ENCODE measurements at regions not wholly inside any gene's neighbourhood (a gene's known extent, or its start where the extent isn't known, plus 50 kb on each side); places are given as distances from the start of the nearest gene placed in this dataset.

GRCh38 chr6:101226677-101227135 is 166.8 kb upstream of the GRIK2 start:
- peak; percentile 5 for DNase-seq

GRCh38 chr6:101230866-101231265 is 162.6 kb upstream of the GRIK2 start:
- no peak for DNase-seq

DNA sequence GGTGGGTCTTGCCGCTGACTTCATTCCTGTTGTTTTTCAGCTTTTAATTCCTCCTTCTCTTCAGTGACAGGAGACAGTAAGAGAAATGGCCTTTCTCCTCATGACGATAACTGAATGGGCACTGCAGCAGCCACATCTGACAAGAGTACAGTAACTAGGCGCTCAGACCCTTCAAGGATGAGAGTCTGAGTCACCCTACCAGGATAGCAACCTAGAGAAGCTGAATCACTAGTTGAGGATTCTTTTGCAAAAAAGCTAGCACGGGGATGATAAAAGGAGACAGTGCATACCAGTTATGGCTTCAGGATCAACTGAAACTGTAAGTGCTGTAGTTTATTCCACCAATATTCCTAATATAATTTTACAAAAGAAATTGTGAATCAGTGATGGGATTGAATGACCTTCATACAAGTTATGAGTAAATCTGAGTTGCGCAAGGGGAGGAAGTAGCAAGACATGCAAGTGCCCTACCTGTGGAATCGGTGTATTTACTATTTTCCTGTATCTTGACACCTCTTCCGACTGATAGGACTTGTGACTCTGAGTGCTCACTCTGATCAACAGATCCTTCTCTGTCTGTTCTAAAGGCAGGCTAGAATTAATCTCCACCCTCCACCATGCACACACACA is 161.8 kb upstream of the GRIK2 start:
- DNase-seq = no peak

GRCh38 chr6:101232961-101233360 is 160.5 kb upstream of the GRIK2 start:
- peak; percentile 25 for DNase-seq

GRCh38 chr6:101236709-101237108 is 156.8 kb upstream of the GRIK2 start:
- DNase-seq = no peak

GRCh38 chr6:101241442-101241841 is 152.1 kb upstream of the GRIK2 start:
- no peak for DNase-seq

DNA sequence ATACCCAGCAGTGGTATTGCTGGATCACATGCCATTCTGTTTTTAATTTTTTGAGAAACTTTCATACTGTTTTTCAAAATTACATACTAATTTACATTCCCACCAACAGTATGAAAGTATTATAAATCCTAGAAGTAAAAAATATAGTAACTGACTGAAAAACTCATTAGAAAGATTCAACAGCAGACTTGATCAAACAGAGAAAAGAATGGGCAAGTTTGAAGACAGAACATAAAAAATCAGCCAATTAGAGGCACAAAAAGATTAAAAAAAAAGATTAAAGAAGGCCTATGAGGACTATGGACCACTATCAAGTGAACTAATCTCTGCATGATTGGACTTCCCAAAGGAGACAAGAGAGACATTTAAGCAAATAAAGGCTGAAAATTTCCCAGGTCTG is 144.0 kb upstream of the GRIK2 start:
- DNase-seq = no peak

DNA sequence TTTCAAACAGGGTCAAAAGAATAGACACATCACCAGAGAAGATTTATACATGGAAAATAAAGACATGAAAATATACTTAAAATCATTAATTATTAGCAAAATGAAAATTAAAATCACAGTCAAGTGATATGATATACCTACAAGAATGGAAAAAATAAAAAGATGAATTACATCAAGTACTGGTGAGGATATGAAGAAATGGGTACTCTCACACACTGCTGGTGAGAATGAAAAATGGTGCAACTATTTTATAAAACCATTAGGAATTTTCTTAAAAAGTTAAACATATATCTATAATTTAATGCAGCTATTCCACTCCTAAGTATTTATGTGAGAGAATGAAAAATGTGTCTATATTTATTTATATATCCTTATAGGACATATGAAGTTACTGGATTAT is 136.3 kb upstream of the GRIK2 start:
- DNase-seq = no peak

DNA sequence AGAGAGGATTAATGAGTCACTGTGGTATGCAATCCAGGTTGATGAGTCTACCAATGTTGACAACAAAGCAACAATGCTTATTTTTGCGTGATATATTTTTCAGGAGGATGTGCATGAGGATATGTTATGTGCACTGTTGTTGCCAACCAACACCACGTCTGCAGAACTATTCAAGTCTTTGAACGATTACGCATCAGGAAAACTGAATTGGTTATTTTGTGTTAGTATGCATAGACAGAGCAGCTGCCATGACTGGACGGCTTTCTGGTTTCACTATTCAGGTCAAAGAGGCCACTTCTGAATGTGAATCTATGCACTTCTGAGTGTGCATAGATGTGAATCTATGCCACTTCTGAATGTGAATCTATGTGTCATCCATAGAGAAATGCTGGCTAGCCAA is 134.0 kb upstream of the GRIK2 start:
- no peak for DNase-seq

DNA sequence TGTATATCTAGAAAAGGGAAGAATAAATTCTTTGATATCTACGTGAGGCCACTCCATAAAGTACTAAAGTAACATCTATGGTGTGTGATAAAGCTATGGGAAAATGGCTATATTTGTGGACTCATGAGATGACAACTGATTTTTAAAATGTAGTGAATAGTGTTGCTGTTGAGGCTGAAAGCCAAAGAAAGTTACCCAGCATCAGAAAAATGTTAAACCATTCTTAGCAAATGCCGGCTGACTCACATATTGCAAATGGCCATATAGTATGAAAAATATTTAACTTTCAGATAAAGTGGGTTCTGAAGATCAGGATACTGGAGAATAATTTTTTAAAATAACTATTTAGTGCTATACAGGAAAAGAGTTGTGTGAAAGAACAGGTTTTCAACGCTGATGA is 129.9 kb upstream of the GRIK2 start:
- DNase-seq = no peak

DNA sequence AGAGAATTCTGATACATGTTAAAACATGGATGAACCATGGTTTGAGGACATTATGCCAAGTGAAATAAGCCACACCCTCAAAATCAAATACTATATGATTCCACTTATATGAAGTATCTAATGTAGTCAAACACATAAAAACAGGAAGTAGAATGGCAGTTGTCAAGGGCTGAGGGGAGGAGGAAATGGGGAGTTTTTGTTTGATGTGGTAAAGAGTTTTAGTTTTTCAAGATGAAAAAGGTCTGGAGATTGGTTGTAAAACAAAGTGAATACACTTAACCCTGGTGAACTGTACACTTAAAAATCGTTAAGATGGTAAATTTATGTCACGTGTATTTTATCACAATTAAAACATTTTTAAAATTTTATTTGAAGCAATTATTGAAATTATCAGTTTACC is 127.4 kb upstream of the GRIK2 start:
- DNase-seq = no peak

- DNase-seq = no peak
These were observed 125.0 kb upstream of the GRIK2 start for GRCh38 chr6:101268541-101268940.

DNA sequence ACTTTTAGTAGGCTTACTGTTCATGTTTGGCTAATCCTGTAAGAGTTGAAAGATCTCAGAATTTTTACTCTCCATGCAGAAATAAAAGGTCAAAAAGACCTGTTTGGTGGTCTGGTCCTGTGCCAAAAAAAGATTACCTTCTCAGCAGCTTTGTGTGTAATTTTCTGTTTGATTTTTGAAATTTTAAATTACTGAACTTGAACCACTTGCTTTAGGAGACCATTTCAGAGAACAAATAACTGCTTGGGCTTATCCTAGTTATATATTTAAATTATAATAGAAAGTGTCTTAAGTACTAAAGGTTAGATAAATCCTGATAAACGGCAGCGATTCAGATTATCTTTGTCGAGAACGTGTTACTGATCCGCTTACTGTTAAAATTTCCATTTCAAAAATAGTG is 118.3 kb upstream of the GRIK2 start:
- no peak for DNase-seq

GRCh38 chr6:101276066-101276465 is 117.4 kb upstream of the GRIK2 start:
- DNase-seq = no peak

GRCh38 chr6:101279410-101279809 is 114.1 kb upstream of the GRIK2 start:
- no peak for DNase-seq

- DNase-seq = no peak
These were observed 112.2 kb upstream of the GRIK2 start for GRCh38 chr6:101281266-101281665.

- no peak for DNase-seq
These were observed 109.4 kb upstream of the GRIK2 start for GRCh38 chr6:101284131-101284530.

- no peak for DNase-seq
These were observed 107.4 kb upstream of the GRIK2 start for GRCh38 chr6:101286146-101286545.

DNA sequence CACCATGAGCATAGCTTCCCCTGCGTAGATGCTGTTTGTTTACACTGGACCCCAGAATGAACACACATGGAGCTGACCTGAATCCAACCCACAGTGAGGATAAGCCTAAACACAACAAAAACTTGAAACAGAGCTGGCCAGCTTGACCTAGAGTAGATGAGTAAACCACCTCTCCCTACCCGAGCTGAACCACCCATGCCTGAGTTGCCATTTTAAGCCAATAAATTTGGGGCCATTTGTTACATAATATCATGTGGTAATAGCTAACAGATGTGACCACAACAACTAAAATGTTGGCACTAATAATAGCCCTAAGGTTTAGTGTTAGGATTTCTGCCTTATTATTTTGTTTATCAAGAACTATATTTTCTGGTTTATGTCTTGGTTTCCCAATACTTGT is 103.2 kb upstream of the GRIK2 start:
- no peak for DNase-seq

- DNase-seq = no peak
These were observed 99.4 kb upstream of the GRIK2 start for GRCh38 chr6:101294051-101294638.

DNA sequence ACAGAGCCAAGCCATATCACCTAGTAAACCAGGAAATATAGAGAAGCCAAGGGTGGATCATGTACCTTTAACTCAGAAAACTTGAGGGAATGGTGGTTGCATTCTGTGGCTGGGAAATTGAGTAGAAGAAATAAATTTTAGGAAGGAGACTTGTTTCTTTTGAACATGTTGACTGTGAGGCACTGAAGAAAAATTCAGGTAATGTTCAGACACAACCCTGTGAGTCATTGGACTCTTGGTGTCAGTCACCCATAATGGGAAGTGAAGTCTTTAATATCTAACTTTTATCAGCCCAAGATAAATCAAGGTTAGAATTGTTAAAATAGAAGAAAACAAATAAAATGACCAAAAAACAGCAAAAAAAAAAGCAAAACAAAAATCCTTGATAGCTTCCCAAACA is 98.8 kb upstream of the GRIK2 start:
- DNase-seq = no peak

- DNase-seq = peak; percentile 70
These were observed 97.1 kb upstream of the GRIK2 start for GRCh38 chr6:101296169-101296960.

GRCh38 chr6:101302593-101302992 is 90.9 kb upstream of the GRIK2 start:
- no peak for DNase-seq

- no peak for DNase-seq
These were observed 90.0 kb upstream of the GRIK2 start for GRCh38 chr6:101303495-101303894.
